22Rv1 (cell line): ENCODE measurements at regions not wholly inside any gene's neighbourhood (a gene's known extent, or its start where the extent isn't known, plus 50 kb on each side); places are given as distances from the start of the nearest gene placed in this dataset.

Experiments used
- ZFX ChIP-seq: fragments of 450-650 bp; IDR thresholded peaks from 2 replicates; pipeline ENCODE4 v1.6.1; 2017; ENCODE audit warnings: antibody characterized with exemption, borderline replicate concordance
- TF ChIP-seq, protein P1 (sequence below): fragments of 450-650 bp; IDR thresholded peaks from 2 replicates; pipeline ENCODE4 v1.5.1; 2017; ENCODE audit warnings: mild to moderate bottlenecking

DNA sequence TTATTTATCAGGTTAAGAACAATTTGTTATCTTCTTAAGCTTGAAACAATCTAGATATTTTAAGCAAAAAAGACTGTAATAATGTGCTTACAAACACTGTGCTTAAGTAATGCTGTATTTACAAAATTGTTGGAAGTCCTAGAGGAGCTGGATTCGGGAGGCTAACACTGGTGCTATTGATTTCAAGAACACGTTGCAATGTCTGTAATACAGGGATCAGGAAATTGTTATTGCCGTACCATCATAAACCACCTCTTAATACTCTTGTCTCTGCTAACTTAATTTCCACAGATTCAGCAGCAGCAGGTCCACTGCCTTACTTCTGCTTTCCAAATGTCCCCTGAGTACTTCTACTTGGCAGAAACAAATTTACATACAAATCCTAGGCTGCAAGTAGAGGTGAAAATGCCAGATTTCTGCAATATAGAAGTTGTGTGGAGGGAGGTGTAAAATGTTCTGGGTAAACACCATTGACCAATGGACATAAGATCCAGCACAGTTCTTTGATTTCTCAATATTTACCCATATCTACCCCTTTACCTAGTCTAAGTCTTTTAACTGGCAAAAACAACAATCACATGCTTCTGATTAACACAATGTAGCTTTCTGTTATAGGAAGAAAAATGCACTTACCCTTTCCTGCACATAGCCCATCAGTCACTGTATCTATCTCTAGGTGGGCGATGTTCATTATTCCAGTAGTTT, 663.4 kb downstream of the TMTC2 start:
- TF ChIP-seq, protein P1, sequence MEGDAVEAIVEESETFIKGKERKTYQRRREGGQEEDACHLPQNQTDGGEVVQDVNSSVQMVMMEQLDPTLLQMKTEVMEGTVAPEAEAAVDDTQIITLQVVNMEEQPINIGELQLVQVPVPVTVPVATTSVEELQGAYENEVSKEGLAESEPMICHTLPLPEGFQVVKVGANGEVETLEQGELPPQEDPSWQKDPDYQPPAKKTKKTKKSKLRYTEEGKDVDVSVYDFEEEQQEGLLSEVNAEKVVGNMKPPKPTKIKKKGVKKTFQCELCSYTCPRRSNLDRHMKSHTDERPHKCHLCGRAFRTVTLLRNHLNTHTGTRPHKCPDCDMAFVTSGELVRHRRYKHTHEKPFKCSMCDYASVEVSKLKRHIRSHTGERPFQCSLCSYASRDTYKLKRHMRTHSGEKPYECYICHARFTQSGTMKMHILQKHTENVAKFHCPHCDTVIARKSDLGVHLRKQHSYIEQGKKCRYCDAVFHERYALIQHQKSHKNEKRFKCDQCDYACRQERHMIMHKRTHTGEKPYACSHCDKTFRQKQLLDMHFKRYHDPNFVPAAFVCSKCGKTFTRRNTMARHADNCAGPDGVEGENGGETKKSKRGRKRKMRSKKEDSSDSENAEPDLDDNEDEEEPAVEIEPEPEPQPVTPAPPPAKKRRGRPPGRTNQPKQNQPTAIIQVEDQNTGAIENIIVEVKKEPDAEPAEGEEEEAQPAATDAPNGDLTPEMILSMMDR, result no peak
- TF ChIP-seq ZFX, result no peak
